ENCODE measurements at regions not wholly inside any gene's neighbourhood (a gene's known extent, or its start where the extent isn't known, plus 50 kb on each side); places are given as distances from the start of the nearest gene placed in this dataset.

DNA sequence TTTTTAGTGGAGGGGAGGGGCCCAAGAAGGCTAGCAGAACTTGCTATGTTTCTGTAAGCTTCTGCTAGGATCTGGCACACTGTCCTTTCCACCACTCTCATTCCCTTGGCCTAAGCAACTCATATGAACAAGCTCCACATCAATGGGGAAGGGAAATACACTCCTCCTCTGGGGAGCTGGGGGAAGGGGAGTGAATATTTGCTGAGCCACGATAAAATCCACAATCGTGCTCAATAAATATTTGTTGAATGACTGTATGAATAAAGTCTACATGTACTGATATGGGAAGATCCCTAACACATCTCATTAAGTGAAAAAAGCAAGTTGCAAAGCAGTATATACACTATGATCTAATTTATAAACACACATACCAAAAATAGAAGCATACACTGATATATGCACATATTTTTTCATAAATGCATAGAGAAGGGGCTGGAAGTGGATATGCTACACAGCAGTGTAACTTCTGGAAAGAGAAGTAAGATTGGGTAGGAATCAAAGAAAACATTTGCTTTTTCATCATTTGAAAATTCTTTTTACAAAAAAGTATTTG, 95.8 kb upstream of the EFHC2 start:
- H3K4me3 ChIP-seq (ENCODE audit: low read depth, low read length), result no peak overlapping the region
- TF ChIP-seq, protein P1, sequence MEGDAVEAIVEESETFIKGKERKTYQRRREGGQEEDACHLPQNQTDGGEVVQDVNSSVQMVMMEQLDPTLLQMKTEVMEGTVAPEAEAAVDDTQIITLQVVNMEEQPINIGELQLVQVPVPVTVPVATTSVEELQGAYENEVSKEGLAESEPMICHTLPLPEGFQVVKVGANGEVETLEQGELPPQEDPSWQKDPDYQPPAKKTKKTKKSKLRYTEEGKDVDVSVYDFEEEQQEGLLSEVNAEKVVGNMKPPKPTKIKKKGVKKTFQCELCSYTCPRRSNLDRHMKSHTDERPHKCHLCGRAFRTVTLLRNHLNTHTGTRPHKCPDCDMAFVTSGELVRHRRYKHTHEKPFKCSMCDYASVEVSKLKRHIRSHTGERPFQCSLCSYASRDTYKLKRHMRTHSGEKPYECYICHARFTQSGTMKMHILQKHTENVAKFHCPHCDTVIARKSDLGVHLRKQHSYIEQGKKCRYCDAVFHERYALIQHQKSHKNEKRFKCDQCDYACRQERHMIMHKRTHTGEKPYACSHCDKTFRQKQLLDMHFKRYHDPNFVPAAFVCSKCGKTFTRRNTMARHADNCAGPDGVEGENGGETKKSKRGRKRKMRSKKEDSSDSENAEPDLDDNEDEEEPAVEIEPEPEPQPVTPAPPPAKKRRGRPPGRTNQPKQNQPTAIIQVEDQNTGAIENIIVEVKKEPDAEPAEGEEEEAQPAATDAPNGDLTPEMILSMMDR (IDR thresholded peaks at IDR 0.05; ENCODE audit: insufficient read depth, low read depth, low read length), result no peak
- DNase-seq (ENCODE audit: low read depth), result no peak

DNA sequence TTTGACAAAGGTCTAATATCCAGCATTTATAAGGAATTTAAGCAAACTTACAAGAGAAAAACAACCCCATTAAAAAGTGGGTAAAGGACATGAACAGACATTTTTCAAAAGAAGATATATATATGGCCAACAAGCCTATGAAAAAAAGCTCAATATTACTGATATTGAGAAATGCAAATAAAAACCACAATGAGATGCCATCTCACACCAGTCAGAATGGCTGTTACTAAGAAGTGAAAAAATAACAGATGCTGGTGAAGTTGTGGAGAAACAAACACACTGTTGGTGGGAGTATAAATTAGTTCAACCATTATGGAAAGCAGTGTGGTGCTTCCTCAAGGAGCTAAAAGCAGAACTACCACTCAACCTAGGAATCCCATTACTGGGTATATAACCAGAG, 91.6 kb upstream of the EFHC2 start:
- TF ChIP-seq, protein P1 (IDR thresholded peaks at IDR 0.05; ENCODE audit: insufficient read depth, low read depth, low read length), result no peak
- no peak overlapping the region for H3K4me3 ChIP-seq (ENCODE audit: low read depth, low read length)
- DNase-seq (ENCODE audit: low read depth), result no peak

- TF ChIP-seq, protein P1 (IDR thresholded peaks at IDR 0.05; ENCODE audit: insufficient read depth, low read depth, low read length), result no peak
- H3K4me3 ChIP-seq (ENCODE audit: low read depth, low read length), result no peak overlapping the region
- DNase-seq (ENCODE audit: low read depth), result no peak
Observed at GRCh38 chrX:44433556-44433955, 90.1 kb upstream of the EFHC2 start.

DNA sequence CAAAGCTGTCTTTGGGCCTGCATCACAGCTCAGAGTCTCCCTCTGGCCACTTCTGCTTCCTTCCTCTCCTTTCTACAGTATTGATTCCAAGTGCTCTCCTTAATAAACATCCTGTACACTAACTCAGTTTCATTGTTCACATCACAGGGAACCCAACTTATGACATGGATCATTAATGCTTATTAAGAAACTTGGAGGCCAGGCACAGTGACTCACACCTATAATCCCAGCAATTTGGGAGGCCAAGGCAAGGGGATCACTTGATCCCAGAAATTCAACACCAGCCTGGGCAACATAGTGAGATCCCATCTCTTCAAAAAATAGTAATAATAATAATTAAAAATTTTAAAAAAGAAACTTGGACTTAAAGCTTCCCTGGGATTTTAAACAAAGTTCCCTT, 89.2 kb upstream of the EFHC2 start:
- no peak overlapping the region for H3K4me3 ChIP-seq (ENCODE audit: low read depth, low read length)
- TF ChIP-seq, protein P1 (IDR thresholded peaks at IDR 0.05; ENCODE audit: insufficient read depth, low read depth, low read length), result no peak
- peak; percentile 28 for DNase-seq (ENCODE audit: low read depth)

DNA sequence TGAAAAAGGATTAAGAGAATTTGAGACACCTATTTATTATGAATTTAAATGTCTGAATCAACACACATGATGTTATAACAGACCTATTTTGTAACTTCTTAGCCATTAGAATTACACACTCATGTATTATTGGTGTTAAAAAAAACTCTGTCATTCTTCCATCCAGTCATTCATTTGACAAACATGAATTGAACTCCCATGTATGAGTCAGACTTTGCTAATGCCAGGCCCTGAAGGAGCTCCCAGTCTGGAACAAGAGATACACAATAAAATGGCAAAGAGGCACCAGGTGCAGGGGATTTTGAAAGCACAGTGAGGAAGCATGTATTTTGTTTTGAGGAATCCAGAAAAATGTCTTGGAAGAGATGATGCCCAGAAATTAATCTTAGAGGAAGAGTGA, 87.7 kb upstream of the EFHC2 start:
- no peak overlapping the region for H3K4me3 ChIP-seq (ENCODE audit: low read depth, low read length)
- TF ChIP-seq, protein P1 (IDR thresholded peaks at IDR 0.05; ENCODE audit: insufficient read depth, low read depth, low read length), result no peak
- DNase-seq (ENCODE audit: low read depth), result peak; percentile 3

DNA sequence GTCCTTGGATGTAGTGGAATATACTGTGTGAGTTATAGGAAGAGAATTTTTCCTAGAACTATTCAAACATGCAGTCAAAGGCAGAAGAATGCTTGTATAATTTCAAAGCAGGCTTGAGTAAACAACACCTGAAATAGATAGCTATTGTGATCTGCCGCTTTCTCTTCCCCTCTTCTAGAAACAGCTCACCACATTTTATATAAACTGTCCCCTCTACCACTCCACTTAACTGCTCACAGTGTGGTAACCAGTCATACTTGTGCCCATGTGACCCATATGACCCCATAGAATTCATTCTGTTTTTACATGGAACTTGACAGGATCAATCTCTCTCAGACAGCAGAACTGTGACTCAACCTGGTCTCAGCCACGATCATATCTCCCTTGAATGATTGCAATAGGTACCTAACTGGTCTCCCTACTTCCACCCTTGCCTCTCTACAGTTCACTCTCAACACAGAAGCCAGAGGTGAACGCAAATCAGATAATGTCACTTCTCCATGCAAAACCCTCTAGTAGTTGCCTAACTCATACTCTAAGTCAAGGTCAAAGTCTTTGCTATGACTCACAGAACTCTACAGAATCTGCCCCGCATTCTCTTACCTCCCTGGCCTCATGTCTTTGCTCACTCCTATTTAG, 85.6 kb upstream of the EFHC2 start:
- no peak overlapping the region for H3K4me3 ChIP-seq (ENCODE audit: low read depth, low read length)
- no peak for DNase-seq (ENCODE audit: low read depth)

More for the DNA sequence above, 85.6 kb upstream of the EFHC2 start:
- TF ChIP-seq, protein P1 (IDR thresholded peaks at IDR 0.05; ENCODE audit: insufficient read depth, low read depth, low read length), result no peak
